Neural cell (in vitro differentiated cells): ENCODE measurements at regions not wholly inside any gene's neighbourhood (a gene's known extent, or its start where the extent isn't known, plus 50 kb on each side); places are given as distances from the start of the nearest gene placed in this dataset.
"Not testable (repeated sequence)": the region's sequence is repeated elsewhere in the genome, so short reads cannot be mapped to it uniquely, and the experiment has no call there.

Experiments
- H2AFZ ChIP-seq: fragments of 200-600, 300-800 bp; sonication (generic), shearing (Covaris generic); 2 replicates; pipeline ENCODE4 v1.6.0; 2014; ENCODE audit warnings: low read depth, mild to moderate bottlenecking, antibody characterized with exemption, low read length, moderate library complexity
- H3F3A ChIP-seq: fragments of 200-600 bp; shearing (Covaris generic); 2 replicates; pipeline ENCODE4 v1.6.1; 2016; ENCODE audit warnings: mild to moderate bottlenecking, moderate library complexity, mixed read lengths, antibody characterized with exemption, low read length; ENCODE audit not compliant: insufficient read depth, poor library complexity, severe bottlenecking
- H3K27ac ChIP-seq: fragments of 200-600, 300-800 bp; sonication (generic), shearing (Covaris generic); 2 replicates; pipeline ENCODE4 v1.5.1; 2014; ENCODE audit warnings: mild to moderate bottlenecking, low read length, moderate library complexity
- H3K27me3 ChIP-seq: fragments of 300-800, 200-600 bp; sonication (generic), shearing (Covaris generic); 2 replicates; pipeline ENCODE4 v1.6.0; 2014; ENCODE audit warnings: mild to moderate bottlenecking, low read depth, low read length, moderate library complexity; ENCODE audit not compliant: insufficient read depth
- H3K36me3 ChIP-seq: fragments of 300-800, 200-600 bp; sonication (generic), shearing (Covaris generic); 2 replicates; pipeline ENCODE4 v1.5.1; 2014; ENCODE audit warnings: mild to moderate bottlenecking, antibody characterized with exemption, low read length, moderate library complexity; ENCODE audit not compliant: insufficient read depth
- H3K4me2 ChIP-seq: fragments of 300-800, 200-600 bp; sonication (generic), shearing (Covaris generic); 2 replicates; pipeline ENCODE4 v1.6.0; 2014; ENCODE audit warnings: mild to moderate bottlenecking, low read length
- H3K4me3 ChIP-seq: fragments of 300-800, 200-600 bp; sonication (generic), shearing (Covaris generic); 2 replicates; pipeline ENCODE4 v1.5.1; 2014; ENCODE audit warnings: mild to moderate bottlenecking, low read length, moderate library complexity
- H3K79me2 ChIP-seq: fragments of 200-600 bp; shearing (Covaris generic); replicated peaks from 2 replicates; pipeline ENCODE4 v1.6.0; 2014; ENCODE audit warnings: mild to moderate bottlenecking, low read length, moderate library complexity; ENCODE audit not compliant: insufficient read depth
- H3K9ac ChIP-seq: fragments of 300-800, 200-600 bp; sonication (generic), shearing (Covaris generic); 2 replicates; pipeline ENCODE4 v1.6.1; 2016; ENCODE audit warnings: mild to moderate bottlenecking, low read length, mixed read lengths
- H3K9me2 ChIP-seq: fragments of 200-600 bp; shearing (Covaris generic); 2 replicates; pipeline ENCODE4 v1.6.1; 2016; ENCODE audit warnings: mild to moderate bottlenecking, low read length, mixed read lengths; ENCODE audit not compliant: insufficient read depth
- H3K9me3 ChIP-seq: fragments of 200-600, 300-800 bp; sonication (generic), shearing (Covaris generic); 2 replicates; pipeline ENCODE4 v1.6.1; 2016; ENCODE audit warnings: mild to moderate bottlenecking, mixed run types, low read length, moderate library complexity, mixed read lengths
- H4K20me1 ChIP-seq: fragments of 200-600 bp; shearing (Covaris generic); 2 replicates; pipeline ENCODE4 v1.6.1; 2016; ENCODE audit warnings: mild to moderate bottlenecking, mixed run types; ENCODE audit not compliant: insufficient read depth
- EP300 ChIP-seq: fragments of 450-650 bp; conservative IDR thresholded peaks from 2 replicates; pipeline ENCODE4 v1.6.1; 2014; ENCODE audit warnings: antibody characterized with exemption, mild to moderate bottlenecking, moderate library complexity; ENCODE audit not compliant: poor library complexity, severe bottlenecking
- EZH2 ChIP-seq: fragments of 200-600, 300-800 bp; shearing (Covaris generic), sonication (generic); IDR thresholded peaks from 2 replicates; pipeline ENCODE4 v1.6.1; 2014; ENCODE audit warnings: antibody characterized with exemption, low read length, borderline replicate concordance, mild to moderate bottlenecking; ENCODE audit not compliant: insufficient read depth, poor library complexity, severe bottlenecking
- MXI1 ChIP-seq: fragments of 450-650 bp; conservative IDR thresholded peaks from 2 replicates; pipeline ENCODE4 v1.6.1; 2014; ENCODE audit warnings: antibody characterized with exemption, mild to moderate bottlenecking; ENCODE audit not compliant: poor library complexity, severe bottlenecking
- POLR2AphosphoS5 ChIP-seq: IDR thresholded peaks from 2 replicates; pipeline ENCODE4 v1.6.1; 2012
- RAD21 ChIP-seq: fragments of 450-650 bp; conservative IDR thresholded peaks from 2 replicates; pipeline ENCODE4 v1.6.1; 2014; ENCODE audit warnings: antibody characterized with exemption, mild to moderate bottlenecking, moderate library complexity
- REST ChIP-seq: IDR thresholded peaks from 2 replicates; pipeline ENCODE4 v1.6.1; 2012; ENCODE audit warnings: borderline replicate concordance
- SMC3 ChIP-seq: fragments of 450-650 bp; conservative IDR thresholded peaks from 2 replicates; pipeline ENCODE4 v1.6.1; 2014; ENCODE audit warnings: antibody characterized with exemption, mild to moderate bottlenecking, moderate library complexity; ENCODE audit not compliant: poor library complexity
- TAF1 ChIP-seq: IDR thresholded peaks from 2 replicates; pipeline ENCODE4 v1.6.1; 2012; ENCODE audit warnings: low read depth
- TF ChIP-seq, protein P1 (sequence below): fragments of 450-650 bp; IDR thresholded peaks from 2 replicates; pipeline ENCODE4 v1.5.1; 2014; ENCODE audit warnings: antibody characterized with exemption, mild to moderate bottlenecking, moderate library complexity; ENCODE audit not compliant: poor library complexity, severe bottlenecking

DNA sequence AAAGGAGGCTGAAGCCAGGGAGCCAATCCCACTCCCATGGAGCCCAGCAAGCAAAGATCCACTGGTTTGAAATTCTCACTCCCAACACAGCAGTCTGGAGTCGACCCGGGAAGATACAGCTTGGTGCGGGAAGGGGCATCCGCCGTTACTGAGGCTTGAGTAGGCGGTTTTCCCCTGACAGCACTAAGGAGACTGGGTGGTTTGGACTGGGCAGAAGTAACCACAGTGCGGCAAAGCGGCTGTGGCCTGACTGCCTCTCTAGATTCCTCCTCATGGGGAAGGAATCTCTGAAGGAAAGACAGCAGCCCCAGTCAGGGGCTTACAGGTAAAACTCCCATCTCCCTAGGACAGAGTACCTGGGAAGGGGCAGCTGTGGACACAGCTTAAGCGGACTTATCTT, 261.6 kb upstream of the KYNU start:
- H3K27ac ChIP-seq: no peak overlapping the region

DNA sequence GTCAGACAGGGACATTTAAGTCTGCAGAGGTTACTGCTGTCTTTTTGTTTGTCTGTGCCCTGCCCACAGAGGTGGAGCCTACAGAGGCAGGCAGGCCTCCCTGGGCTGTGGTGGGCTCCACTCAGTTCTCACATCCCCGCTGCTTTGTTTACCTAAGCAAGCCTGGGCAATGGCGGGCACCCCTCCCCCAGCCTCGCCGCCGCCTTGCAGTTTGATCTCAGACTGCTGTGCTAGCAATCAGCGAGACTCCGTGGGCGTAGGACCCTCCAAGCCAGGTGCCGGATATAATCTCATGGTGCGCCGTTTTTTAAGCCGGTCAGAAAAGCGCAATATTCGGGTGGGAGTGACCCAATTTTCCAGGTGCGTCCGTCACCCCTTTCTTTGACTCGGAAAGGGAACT, 264.3 kb upstream of the KYNU start:
- not testable (repeated sequence) for H3K9me2 ChIP-seq, H3K36me3 ChIP-seq, H3K4me2 ChIP-seq, H3K79me2 ChIP-seq, H3K27ac ChIP-seq, H4K20me1 ChIP-seq, H3K27me3 ChIP-seq, H2AFZ ChIP-seq, H3F3A ChIP-seq, H3K9ac ChIP-seq, H3K9me3 ChIP-seq, H3K4me3 ChIP-seq

More for the DNA sequence above, 261.6 kb upstream of the KYNU start:
- H3K9me2 ChIP-seq: no peaks in the 10 kb centered on the region
- H3K4me2 ChIP-seq: no peak overlapping the region
- H4K20me1 ChIP-seq: no peaks in the 10 kb centered on the region
- H3F3A ChIP-seq: no peaks in the 10 kb centered on the region
- no peak overlapping the region for H3K9ac ChIP-seq
- H2AFZ ChIP-seq: no peak overlapping the region
- H3K79me2 ChIP-seq: no peaks in the 10 kb centered on the region
- TF ChIP-seq TAF1 (no peak), SMC3 (no peak), MXI1 (no peak), EZH2 (no peak), REST (no peak), EP300 (no peak), RAD21 (no peak), POLR2AphosphoS5 (no peak)
- TF ChIP-seq, protein P1, sequence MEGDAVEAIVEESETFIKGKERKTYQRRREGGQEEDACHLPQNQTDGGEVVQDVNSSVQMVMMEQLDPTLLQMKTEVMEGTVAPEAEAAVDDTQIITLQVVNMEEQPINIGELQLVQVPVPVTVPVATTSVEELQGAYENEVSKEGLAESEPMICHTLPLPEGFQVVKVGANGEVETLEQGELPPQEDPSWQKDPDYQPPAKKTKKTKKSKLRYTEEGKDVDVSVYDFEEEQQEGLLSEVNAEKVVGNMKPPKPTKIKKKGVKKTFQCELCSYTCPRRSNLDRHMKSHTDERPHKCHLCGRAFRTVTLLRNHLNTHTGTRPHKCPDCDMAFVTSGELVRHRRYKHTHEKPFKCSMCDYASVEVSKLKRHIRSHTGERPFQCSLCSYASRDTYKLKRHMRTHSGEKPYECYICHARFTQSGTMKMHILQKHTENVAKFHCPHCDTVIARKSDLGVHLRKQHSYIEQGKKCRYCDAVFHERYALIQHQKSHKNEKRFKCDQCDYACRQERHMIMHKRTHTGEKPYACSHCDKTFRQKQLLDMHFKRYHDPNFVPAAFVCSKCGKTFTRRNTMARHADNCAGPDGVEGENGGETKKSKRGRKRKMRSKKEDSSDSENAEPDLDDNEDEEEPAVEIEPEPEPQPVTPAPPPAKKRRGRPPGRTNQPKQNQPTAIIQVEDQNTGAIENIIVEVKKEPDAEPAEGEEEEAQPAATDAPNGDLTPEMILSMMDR: no peak
- no peaks in the 10 kb centered on the region for H3K36me3 ChIP-seq
- H3K9me3 ChIP-seq: no peaks in the 10 kb centered on the region
- no peak overlapping the region for H3K4me3 ChIP-seq
- H3K27me3 ChIP-seq: no peaks in the 10 kb centered on the region

DNA sequence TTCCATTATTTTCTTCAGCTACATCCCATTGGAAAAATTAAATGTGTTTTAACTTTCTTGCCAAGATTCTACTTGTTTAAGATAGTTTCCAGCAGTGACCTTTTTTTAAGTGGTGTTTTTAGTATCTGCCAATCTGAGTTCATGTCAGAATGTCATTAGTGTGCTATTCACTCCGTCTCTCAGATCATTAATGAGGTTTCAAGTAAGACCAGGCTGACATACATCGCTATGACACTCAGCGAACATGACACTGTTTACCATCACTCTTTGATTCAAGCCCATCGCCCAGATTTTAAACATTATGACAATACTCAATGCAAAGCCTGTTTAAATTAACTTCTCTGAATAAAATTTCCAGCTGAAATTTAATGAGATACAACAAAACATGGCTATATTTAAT, 272.0 kb upstream of the KYNU start:
- Histone ChIP-seq H3F3A (peaks cover 4% of the 10 kb centered on the region), H3K79me2 (no peaks in the 10 kb centered on the region), H2AFZ (no peak overlapping the region), H3K4me3 (no peak overlapping the region), H4K20me1 (no peaks in the 10 kb centered on the region), H3K9ac (no peak overlapping the region), H3K4me2 (no peak overlapping the region), H3K9me3 (no peaks in the 10 kb centered on the region), H3K9me2 (no peaks in the 10 kb centered on the region), H3K27me3 (no peaks in the 10 kb centered on the region), H3K36me3 (no peaks in the 10 kb centered on the region), H3K27ac (no peak overlapping the region)
- TF ChIP-seq EP300: peak; percentile 36
- no peak for TF ChIP-seq POLR2AphosphoS5
